GM18505 (cell line): ENCODE measurements at regions not wholly inside any gene's neighbourhood (a gene's known extent, or its start where the extent isn't known, plus 50 kb on each side); places are given as distances from the start of the nearest gene placed in this dataset.

Experiments
- ATAC-seq: cut with Tn5 transposase; IDR thresholded peaks from one replicate; pipeline ENCODE4 v1.9.1; 2021; ENCODE audit not compliant: unreplicated experiment
- POLR2A ChIP-seq: IDR thresholded peaks from 4 replicates; pipeline ENCODE4 v1.6.1; 2011; ENCODE audit warnings: borderline replicate concordance; ENCODE audit not compliant: insufficient read depth, insufficient read length; ENCODE audit errors: extremely low read depth

GRCh38 chr10:33557313-33557712 lies 222.8 kb upstream of the NRP1 start:
- TF ChIP-seq POLR2A = no peak
- ATAC-seq = no peak

GRCh38 chr10:33556620-33557019 lies 222.2 kb upstream of the NRP1 start:
- ATAC-seq = no peak
- TF ChIP-seq POLR2A = no peak

GRCh38 chr10:33556103-33556502 lies 221.6 kb upstream of the NRP1 start:
- no peak for ATAC-seq
- no peak for TF ChIP-seq POLR2A

- TF ChIP-seq POLR2A = no peak
- ATAC-seq = no peak
Measured at GRCh38 chr10:33553748-33554571, 219.5 kb upstream of the NRP1 start.

- no peak for TF ChIP-seq POLR2A
- no peak for ATAC-seq
Measured at GRCh38 chr10:33552290-33552689, 217.8 kb upstream of the NRP1 start.

GRCh38 chr10:33550811-33551210 lies 216.3 kb upstream of the NRP1 start:
- ATAC-seq = no peak

GRCh38 chr10:33547976-33548375 lies 213.5 kb upstream of the NRP1 start:
- no peak for ATAC-seq
- no peak for TF ChIP-seq POLR2A

More at GRCh38 chr10:33550811-33551210, 216.3 kb upstream of the NRP1 start:
- no peak for TF ChIP-seq POLR2A

- TF ChIP-seq POLR2A = no peak
- ATAC-seq = no peak
Measured at GRCh38 chr10:33546031-33546430, 211.6 kb upstream of the NRP1 start.

GRCh38 chr10:33542752-33543505 lies 208.5 kb upstream of the NRP1 start:
- no peak for TF ChIP-seq POLR2A
- no peak for ATAC-seq

- ATAC-seq = no peak
- TF ChIP-seq POLR2A = no peak
Measured at GRCh38 chr10:33539116-33539515, 204.6 kb upstream of the NRP1 start.

GRCh38 chr10:33537066-33537465 lies 202.6 kb upstream of the NRP1 start:
- ATAC-seq = no peak
- TF ChIP-seq POLR2A = no peak

- no peak for TF ChIP-seq POLR2A
Measured at GRCh38 chr10:33536508-33536907, 202.0 kb upstream of the NRP1 start.

GRCh38 chr10:33535866-33536265 lies 201.4 kb upstream of the NRP1 start:
- no peak for ATAC-seq
- no peak for TF ChIP-seq POLR2A

More at GRCh38 chr10:33536508-33536907, 202.0 kb upstream of the NRP1 start:
- ATAC-seq = no peak

- TF ChIP-seq POLR2A = no peak
- ATAC-seq = no peak
Measured at GRCh38 chr10:33534416-33534815, 199.9 kb upstream of the NRP1 start.
